Muscle of leg (tissue), 3 donors: ENCODE measurements at regions not wholly inside any gene's neighbourhood (a gene's known extent, or its start where the extent isn't known, plus 50 kb on each side); places are given as distances from the start of the nearest gene placed in this dataset.
"Not testable (repeated sequence)": the region's sequence is repeated elsewhere in the genome, so short reads cannot be mapped to it uniquely, and the experiment has no call there.

Experiments
- DNase-seq: peaks from one replicate; pipeline ENCODE4 v3.0.0; 2013
- H3K27ac ChIP-seq: one replicate; pipeline ENCODE4 v1.5.1; 2013; ENCODE audit warnings: mild to moderate bottlenecking, low read length, control low read depth
- H3K27me3 ChIP-seq: one replicate; pipeline ENCODE4 v1.6.1; 2013; ENCODE audit warnings: low read length; ENCODE audit not compliant: control insufficient read depth, insufficient read depth
- H3K36me3 ChIP-seq: one replicate; pipeline ENCODE4 v1.6.1; 2013; ENCODE audit warnings: low read length; ENCODE audit not compliant: control insufficient read depth, insufficient read depth
- H3K4me1 ChIP-seq: one replicate; pipeline ENCODE4 v1.6.1; 2013; ENCODE audit warnings: low read length; ENCODE audit not compliant: control insufficient read depth, insufficient read depth
- H3K4me3 ChIP-seq: one replicate; pipeline ENCODE4 v1.5.1; 2013; ENCODE audit warnings: low read length, control low read depth
- H3K9me3 ChIP-seq: replicated peaks from 2 replicates; pipeline ENCODE4 v1.6.1; 2013; ENCODE audit warnings: low read depth, low read length; ENCODE audit not compliant: control insufficient read depth
- WGBS: methylation state at CpG from one replicate; pipeline ENCODE4 v1.1.5; 2013; ENCODE audit warnings: missing lambda C conversion rate; ENCODE audit not compliant: insufficient coverage; 5-methylcytosine and 5-hydroxymethylcytosine counted together

DNA sequence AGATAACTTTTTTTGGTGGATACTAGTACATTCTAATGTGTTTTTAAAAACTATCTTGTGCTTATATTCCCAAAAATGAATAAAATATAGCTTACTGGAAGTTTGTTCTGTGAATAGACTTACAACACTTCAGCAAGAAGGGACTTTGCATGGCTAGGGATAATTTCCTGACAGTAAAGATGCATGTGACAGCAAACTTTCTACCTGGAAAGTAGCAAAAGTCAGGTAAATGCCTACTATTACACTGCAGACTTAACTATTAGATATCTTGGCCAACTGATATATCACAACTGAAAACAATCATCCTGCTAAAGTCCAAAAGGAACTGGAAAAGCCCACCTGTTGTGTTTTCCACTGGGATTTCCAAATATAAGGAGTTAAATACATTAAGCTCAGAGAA is 1753.5 kb upstream of the CELF4 start:
- Histone ChIP-seq H3K4me3 (no peak overlapping the region), H3K36me3 (no peaks in the 10 kb centered on the region), H3K4me1 (no peaks in the 10 kb centered on the region), H3K9me3 (no peaks in the 10 kb centered on the region), H3K27ac (no peak overlapping the region), H3K27me3 (no peaks in the 10 kb centered on the region)
- DNase-seq: no peak

GRCh38 chr18:39318462-39318861 is 1752.9 kb upstream of the CELF4 start:
- Histone ChIP-seq H3K9me3 (no peaks in the 10 kb centered on the region), H3K4me3 (no peak overlapping the region), H3K27me3 (no peaks in the 10 kb centered on the region), H3K4me1 (no peaks in the 10 kb centered on the region), H3K27ac (no peak overlapping the region), H3K36me3 (no peaks in the 10 kb centered on the region)
- no peak for DNase-seq
- WGBS: 86% methylated on average over 1 of the region's 2 CpGs

GRCh38 chr18:39318008-39318407 is 1752.4 kb upstream of the CELF4 start:
- peak; percentile 15 for DNase-seq
- Histone ChIP-seq H3K4me1 (no peaks in the 10 kb centered on the region), H3K4me3 (no peak overlapping the region), H3K9me3 (no peaks in the 10 kb centered on the region), H3K27ac (no peak overlapping the region), H3K27me3 (no peaks in the 10 kb centered on the region), H3K36me3 (no peaks in the 10 kb centered on the region)
- 84% methylated on average over 2 of the region's 3 CpGs for WGBS

DNA sequence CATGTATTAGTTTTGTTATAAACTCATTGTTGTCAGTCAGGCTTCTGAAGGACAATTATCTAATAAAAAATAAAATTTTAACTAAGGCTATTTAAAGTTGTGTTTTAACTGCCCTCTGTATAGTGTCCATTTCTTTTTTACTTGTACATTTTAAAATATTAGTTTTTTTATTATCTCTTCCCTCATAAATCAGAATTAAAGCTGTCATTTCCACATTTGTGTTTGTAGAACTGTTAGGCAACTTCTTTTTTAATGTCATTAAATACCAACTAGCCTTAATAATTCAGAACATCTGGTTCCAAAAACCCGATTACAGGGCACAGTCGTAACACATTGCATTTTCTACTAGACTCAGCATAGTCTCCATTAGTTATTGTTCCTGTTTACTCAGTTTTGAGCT is 1749.0 kb upstream of the CELF4 start:
- H3K27ac ChIP-seq: no peak overlapping the region
- H3K27me3 ChIP-seq: no peaks in the 10 kb centered on the region
- no peaks in the 10 kb centered on the region for H3K36me3 ChIP-seq
- H3K9me3 ChIP-seq: no peaks in the 10 kb centered on the region
- no peak for DNase-seq
- no peaks in the 10 kb centered on the region for H3K4me1 ChIP-seq
- H3K4me3 ChIP-seq: no peak overlapping the region
- WGBS: 90% methylated on average over 2 of the region's 2 CpGs

- Histone ChIP-seq H3K4me1 (no peaks in the 10 kb centered on the region), H3K27me3 (no peaks in the 10 kb centered on the region), H3K9me3 (peaks cover 2% of the 10 kb centered on the region), H3K27ac (no peak overlapping the region), H3K36me3 (no peaks in the 10 kb centered on the region), H3K4me3 (no peak overlapping the region)
- no CpG with 5 or more reads among the region's 4 CpGs for WGBS
- DNase-seq: no peak
These were observed 1748.4 kb upstream of the CELF4 start for GRCh38 chr18:39313992-39314391.

- Histone ChIP-seq H3K9me3 (peaks cover 2% of the 10 kb centered on the region), H3K4me3 (no peak overlapping the region), H3K4me1 (no peaks in the 10 kb centered on the region), H3K27ac (no peak overlapping the region), H3K27me3 (no peaks in the 10 kb centered on the region), H3K36me3 (no peaks in the 10 kb centered on the region)
- no peak for DNase-seq
- no CpG with 5 or more reads among the region's 7 CpGs for WGBS
These were observed 1745.6 kb upstream of the CELF4 start for GRCh38 chr18:39311111-39311712.

DNA sequence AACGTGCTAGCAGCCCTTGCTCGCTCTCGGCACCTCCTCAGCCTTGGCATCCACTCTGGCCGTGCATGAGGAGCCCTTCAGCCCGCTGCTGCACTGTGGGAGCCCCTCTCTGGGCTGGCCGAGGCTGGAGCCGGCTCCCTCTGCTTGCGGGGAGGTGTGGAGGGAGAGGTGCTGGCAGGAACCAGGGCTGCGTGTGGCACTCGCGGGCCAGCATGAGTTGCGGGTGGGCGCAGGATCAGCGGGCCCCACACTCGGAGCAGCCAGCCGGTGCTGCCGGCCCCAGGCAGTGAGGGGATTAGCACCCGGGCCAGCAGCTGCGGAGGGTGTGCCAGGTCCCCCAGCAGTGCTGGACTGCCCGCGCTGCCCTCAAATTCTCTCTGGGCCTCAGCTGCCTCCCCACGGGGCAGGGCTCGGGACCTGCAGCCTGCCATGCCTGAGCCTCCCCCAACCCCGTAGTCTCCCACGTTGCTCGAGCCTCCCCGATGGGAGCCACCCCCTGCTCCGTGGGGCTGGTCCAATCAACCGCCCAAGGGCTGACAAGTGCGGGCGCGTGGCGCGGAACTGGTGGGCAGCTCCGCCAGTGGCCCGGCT is 1743.4 kb upstream of the CELF4 start:
- not testable (repeated sequence) for H3K36me3 ChIP-seq, H3K9me3 ChIP-seq, H3K4me3 ChIP-seq, H3K4me1 ChIP-seq, H3K27ac ChIP-seq, DNase-seq, H3K27me3 ChIP-seq
- WGBS: 98% methylated on average over 36 of the region's 36 CpGs

DNA sequence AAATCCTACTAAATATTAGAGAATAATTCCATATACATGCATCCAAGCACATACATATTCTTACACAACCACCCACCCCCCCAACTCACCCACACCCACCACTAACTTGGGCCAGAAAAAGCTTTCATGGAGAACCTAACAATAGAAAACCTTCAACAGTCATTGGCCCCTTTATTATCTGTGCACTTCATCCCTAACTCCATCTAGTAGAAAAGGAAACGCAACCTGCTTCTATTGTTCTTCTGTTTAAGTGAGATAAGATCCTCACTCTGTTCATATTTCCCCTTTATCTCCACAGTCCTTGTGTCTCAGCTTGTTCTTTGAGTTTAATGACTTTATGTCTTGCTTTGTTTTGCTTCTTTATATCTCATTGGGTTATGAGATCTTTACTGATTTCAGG is 1740.2 kb upstream of the CELF4 start:
- WGBS: no CpG with 5 or more reads among the region's 1 CpG
- DNase-seq: no peak
- H3K4me3 ChIP-seq: no peak overlapping the region
- no peaks in the 10 kb centered on the region for H3K4me1 ChIP-seq
- no peaks in the 10 kb centered on the region for H3K36me3 ChIP-seq
- peaks cover 2% of the 10 kb centered on the region for H3K9me3 ChIP-seq
- no peaks in the 10 kb centered on the region for H3K27me3 ChIP-seq
- H3K27ac ChIP-seq: no peak overlapping the region

GRCh38 chr18:39302481-39302880 is 1736.9 kb upstream of the CELF4 start:
- no peak for DNase-seq
- no peak overlapping the region for H3K27ac ChIP-seq

GRCh38 chr18:39299152-39299551 is 1733.6 kb upstream of the CELF4 start:
- no peaks in the 10 kb centered on the region for H3K36me3 ChIP-seq
- WGBS: 33% methylated on average over 1 of the region's 4 CpGs
- H3K4me1 ChIP-seq: no peaks in the 10 kb centered on the region
- no peaks in the 10 kb centered on the region for H3K27me3 ChIP-seq
- H3K4me3 ChIP-seq: no peak overlapping the region
- DNase-seq: peak; percentile 5
- H3K9me3 ChIP-seq: no peaks in the 10 kb centered on the region
- no peak overlapping the region for H3K27ac ChIP-seq

More at GRCh38 chr18:39302481-39302880, 1736.9 kb upstream of the CELF4 start:
- no peaks in the 10 kb centered on the region for H3K4me1 ChIP-seq
- no peaks in the 10 kb centered on the region for H3K9me3 ChIP-seq
- no peak overlapping the region for H3K4me3 ChIP-seq
- no peaks in the 10 kb centered on the region for H3K27me3 ChIP-seq
- H3K36me3 ChIP-seq: no peaks in the 10 kb centered on the region

DNA sequence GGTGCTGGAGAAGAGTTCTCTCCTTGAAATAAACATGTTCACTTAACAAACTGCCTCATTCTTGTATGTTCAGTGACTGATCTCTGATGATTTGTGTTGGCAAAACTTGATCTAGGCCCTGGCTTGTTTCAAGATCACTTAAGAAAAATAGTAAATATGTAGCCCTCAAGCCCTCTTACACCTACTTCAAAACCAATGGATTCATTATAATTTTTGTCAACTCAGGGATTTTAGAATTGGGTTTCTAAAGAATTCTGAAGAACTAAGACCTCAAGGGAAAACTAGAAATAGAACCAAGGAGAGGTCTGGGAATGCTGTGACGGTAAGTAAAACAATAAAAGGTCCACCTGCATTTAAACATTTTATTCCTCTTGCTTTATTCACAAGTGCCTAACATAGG is 1731.6 kb upstream of the CELF4 start:
- no peaks in the 10 kb centered on the region for H3K27me3 ChIP-seq
- H3K9me3 ChIP-seq: no peaks in the 10 kb centered on the region
- no peaks in the 10 kb centered on the region for H3K36me3 ChIP-seq
- no peaks in the 10 kb centered on the region for H3K4me1 ChIP-seq
- no CpG with 5 or more reads among the region's 1 CpG for WGBS
- no peak overlapping the region for H3K27ac ChIP-seq
- no peak overlapping the region for H3K4me3 ChIP-seq
- no peak for DNase-seq
